ENCODE measurements at regions not wholly inside any gene's neighbourhood (a gene's known extent, or its start where the extent isn't known, plus 50 kb on each side); places are given as distances from the start of the nearest gene placed in this dataset.
"Not testable (repeated sequence)": the region's sequence is repeated elsewhere in the genome, so short reads cannot be mapped to it uniquely, and the experiment has no call there.

- no peaks in the 10 kb centered on the region for H3K36me3 ChIP-seq (ENCODE audit: control insufficient read depth in 2 of 2, insufficient read depth in 2 of 2, low read length in 2 of 2)
- peaks cover 0 to 4% of the 10 kb centered on the region in 2 donors for H3K27me3 ChIP-seq (ENCODE audit: control insufficient read depth in 1 of 2, insufficient read depth in 2 of 2, low read length in 2 of 2)
- no peaks in the 10 kb centered on the region for H3K4me1 ChIP-seq (ENCODE audit: control insufficient read depth, insufficient read depth, low read length)
- no peak overlapping the region for H3K27ac ChIP-seq (ENCODE audit: low read length)
- no peak overlapping the region for H3K9ac ChIP-seq (ENCODE audit: low read length in 2 of 2)
- no peak overlapping the region for H3K4me3 ChIP-seq (ENCODE audit: low read length in 2 of 2)
- H3K9me3 ChIP-seq (ENCODE audit: control insufficient read depth in 2 of 2, low read length in 2 of 2) = no peaks in the 10 kb centered on the region
Observed at GRCh38 chr15:100769975-100770340, 109.7 kb upstream of the ALDH1A3 start.

GRCh38 chr15:100770661-100771584, 108.7 kb upstream of the ALDH1A3 start:
- no peak overlapping the region for H3K9ac ChIP-seq (ENCODE audit: low read length in 2 of 2)
- H3K4me1 ChIP-seq (ENCODE audit: control insufficient read depth, insufficient read depth, low read length) = no peaks in the 10 kb centered on the region
- peaks cover 0 to 4% of the 10 kb centered on the region in 2 donors for H3K27me3 ChIP-seq (ENCODE audit: control insufficient read depth in 1 of 2, insufficient read depth in 2 of 2, low read length in 2 of 2)
- H3K9me3 ChIP-seq (ENCODE audit: control insufficient read depth in 2 of 2, low read length in 2 of 2) = no peaks in the 10 kb centered on the region
- H3K36me3 ChIP-seq (ENCODE audit: control insufficient read depth in 2 of 2, insufficient read depth in 2 of 2, low read length in 2 of 2) = no peaks in the 10 kb centered on the region
- H3K27ac ChIP-seq (ENCODE audit: low read length) = no peak overlapping the region
- H3K4me3 ChIP-seq (ENCODE audit: low read length in 2 of 2) = no peak overlapping the region

GRCh38 chr15:100771746-100772145, 107.9 kb upstream of the ALDH1A3 start:
- Histone ChIP-seq H3K4me3 (ENCODE audit: low read length in 2 of 2) (no peak overlapping the region), H3K4me1 (ENCODE audit: control insufficient read depth, insufficient read depth, low read length) (no peaks in the 10 kb centered on the region), H3K9ac (ENCODE audit: low read length in 2 of 2) (no peak overlapping the region), H3K27me3 (ENCODE audit: control insufficient read depth in 1 of 2, insufficient read depth in 2 of 2, low read length in 2 of 2) (peaks cover 0 to 4% of the 10 kb centered on the region in 2 donors), H3K36me3 (ENCODE audit: control insufficient read depth in 2 of 2, insufficient read depth in 2 of 2, low read length in 2 of 2) (no peaks in the 10 kb centered on the region), H3K9me3 (ENCODE audit: control insufficient read depth in 2 of 2, low read length in 2 of 2) (no peaks in the 10 kb centered on the region), H3K27ac (ENCODE audit: low read length) (no peak overlapping the region)

GRCh38 chr15:100772478-100772877, 107.2 kb upstream of the ALDH1A3 start:
- Histone ChIP-seq H3K9me3 (ENCODE audit: control insufficient read depth in 2 of 2, low read length in 2 of 2) (no peaks in the 10 kb centered on the region), H3K27ac (ENCODE audit: low read length) (no peak overlapping the region), H3K36me3 (ENCODE audit: control insufficient read depth in 2 of 2, insufficient read depth in 2 of 2, low read length in 2 of 2) (no peaks in the 10 kb centered on the region), H3K4me1 (ENCODE audit: control insufficient read depth, insufficient read depth, low read length) (no peaks in the 10 kb centered on the region), H3K9ac (ENCODE audit: low read length in 2 of 2) (no peak overlapping the region), H3K4me3 (ENCODE audit: low read length in 2 of 2) (no peak overlapping the region), H3K27me3 (ENCODE audit: control insufficient read depth in 1 of 2, insufficient read depth in 2 of 2, low read length in 2 of 2) (peaks cover 0 to 4% of the 10 kb centered on the region in 2 donors)

GRCh38 chr15:100772892-100773520, 106.6 kb upstream of the ALDH1A3 start:
- H3K9me3 ChIP-seq (ENCODE audit: control insufficient read depth in 2 of 2, low read length in 2 of 2) = no peaks in the 10 kb centered on the region
- H3K27me3 ChIP-seq (ENCODE audit: control insufficient read depth in 1 of 2, insufficient read depth in 2 of 2, low read length in 2 of 2) = peaks cover 0 to 4% of the 10 kb centered on the region in 2 donors
- no peaks in the 10 kb centered on the region for H3K4me1 ChIP-seq (ENCODE audit: control insufficient read depth, insufficient read depth, low read length)
- H3K36me3 ChIP-seq (ENCODE audit: control insufficient read depth in 2 of 2, insufficient read depth in 2 of 2, low read length in 2 of 2) = no peaks in the 10 kb centered on the region
- no peak overlapping the region for H3K9ac ChIP-seq (ENCODE audit: low read length in 2 of 2)
- H3K27ac ChIP-seq (ENCODE audit: low read length) = no peak overlapping the region
- no peak overlapping the region for H3K4me3 ChIP-seq (ENCODE audit: low read length in 2 of 2)

GRCh38 chr15:100774044-100774443, 105.6 kb upstream of the ALDH1A3 start:
- not testable (repeated sequence) for H3K27ac ChIP-seq (ENCODE audit: low read length); H3K4me3 ChIP-seq (ENCODE audit: low read length in 2 of 2); H3K4me1 ChIP-seq (ENCODE audit: control insufficient read depth, insufficient read depth, low read length); H3K36me3 ChIP-seq (ENCODE audit: control insufficient read depth in 2 of 2, insufficient read depth in 2 of 2, low read length in 2 of 2); H3K9ac ChIP-seq (ENCODE audit: low read length in 2 of 2); H3K27me3 ChIP-seq (ENCODE audit: control insufficient read depth in 1 of 2, insufficient read depth in 2 of 2, low read length in 2 of 2); H3K9me3 ChIP-seq (ENCODE audit: control insufficient read depth in 2 of 2, low read length in 2 of 2)

- H3K9ac ChIP-seq (ENCODE audit: low read length in 2 of 2) = no peak overlapping the region
- peaks cover 0 to 2% of the 10 kb centered on the region in 2 donors for H3K27me3 ChIP-seq (ENCODE audit: control insufficient read depth in 1 of 2, insufficient read depth in 2 of 2, low read length in 2 of 2)
- no peak overlapping the region for H3K4me3 ChIP-seq (ENCODE audit: low read length in 2 of 2)
- no peaks in the 10 kb centered on the region for H3K4me1 ChIP-seq (ENCODE audit: control insufficient read depth, insufficient read depth, low read length)
- no peaks in the 10 kb centered on the region for H3K9me3 ChIP-seq (ENCODE audit: control insufficient read depth in 2 of 2, low read length in 2 of 2)
- H3K36me3 ChIP-seq (ENCODE audit: control insufficient read depth in 2 of 2, insufficient read depth in 2 of 2, low read length in 2 of 2) = no peaks in the 10 kb centered on the region
- H3K27ac ChIP-seq (ENCODE audit: low read length) = no peak overlapping the region
Observed at GRCh38 chr15:100775581-100776185, 103.9 kb upstream of the ALDH1A3 start.

GRCh38 chr15:100777821-100778220, 101.8 kb upstream of the ALDH1A3 start:
- Histone ChIP-seq H3K27ac (ENCODE audit: low read length) (no peak overlapping the region), H3K27me3 (ENCODE audit: control insufficient read depth in 1 of 2, insufficient read depth in 2 of 2, low read length in 2 of 2) (peaks cover 0 to 2% of the 10 kb centered on the region in 2 donors), H3K4me3 (ENCODE audit: low read length in 2 of 2) (no peak overlapping the region), H3K9me3 (ENCODE audit: control insufficient read depth in 2 of 2, low read length in 2 of 2) (no peaks in the 10 kb centered on the region), H3K9ac (ENCODE audit: low read length in 2 of 2) (no peak overlapping the region), H3K36me3 (ENCODE audit: control insufficient read depth in 2 of 2, insufficient read depth in 2 of 2, low read length in 2 of 2) (no peaks in the 10 kb centered on the region), H3K4me1 (ENCODE audit: control insufficient read depth, insufficient read depth, low read length) (no peaks in the 10 kb centered on the region)

GRCh38 chr15:100778831-100779288, 100.8 kb upstream of the ALDH1A3 start:
- H3K4me3 ChIP-seq (ENCODE audit: low read length in 2 of 2) = no peak overlapping the region
- H3K9ac ChIP-seq (ENCODE audit: low read length in 2 of 2) = no peak overlapping the region
- no peaks in the 10 kb centered on the region for H3K4me1 ChIP-seq (ENCODE audit: control insufficient read depth, insufficient read depth, low read length)
- H3K36me3 ChIP-seq (ENCODE audit: control insufficient read depth in 2 of 2, insufficient read depth in 2 of 2, low read length in 2 of 2) = no peaks in the 10 kb centered on the region
- H3K27me3 ChIP-seq (ENCODE audit: control insufficient read depth in 1 of 2, insufficient read depth in 2 of 2, low read length in 2 of 2) = peaks cover 0 to 2% of the 10 kb centered on the region in 2 donors
- no peaks in the 10 kb centered on the region for H3K9me3 ChIP-seq (ENCODE audit: control insufficient read depth in 2 of 2, low read length in 2 of 2)
- H3K27ac ChIP-seq (ENCODE audit: low read length) = no peak overlapping the region

- no peak overlapping the region for H3K4me3 ChIP-seq (ENCODE audit: low read length in 2 of 2)
- H3K27ac ChIP-seq (ENCODE audit: low read length) = no peak overlapping the region
- H3K9ac ChIP-seq (ENCODE audit: low read length in 2 of 2) = no peak overlapping the region
- no peaks in the 10 kb centered on the region for H3K4me1 ChIP-seq (ENCODE audit: control insufficient read depth, insufficient read depth, low read length)
- H3K36me3 ChIP-seq (ENCODE audit: control insufficient read depth in 2 of 2, insufficient read depth in 2 of 2, low read length in 2 of 2) = no peaks in the 10 kb centered on the region
- no peaks in the 10 kb centered on the region for H3K9me3 ChIP-seq (ENCODE audit: control insufficient read depth in 2 of 2, low read length in 2 of 2)
- peaks cover 0 to 2% of the 10 kb centered on the region in 2 donors for H3K27me3 ChIP-seq (ENCODE audit: control insufficient read depth in 1 of 2, insufficient read depth in 2 of 2, low read length in 2 of 2)
Observed at GRCh38 chr15:100779331-100780207, 100.1 kb upstream of the ALDH1A3 start.
